RCC 7860 (cell line): ENCODE measurements at regions not wholly inside any gene's neighbourhood (a gene's known extent, or its start where the extent isn't known, plus 50 kb on each side); places are given as distances from the start of the nearest gene placed in this dataset.
A peak's percentile ranks its signal among the peaks of the same experiment; 100 is the strongest.

Source experiments
- DNase-seq: peaks from one replicate; pipeline ENCODE4 v3.0.0-alpha.2; 2015; ENCODE audit warnings: low spot score
- FAIRE-seq: peaks from 2 replicates; lab custom pipeline; 2012; peaks lifted over from hg19 to GRCh38; lab: Jason Lieb, UNC

- no peak for DNase-seq
- no peak for FAIRE-seq
These were observed 232.6 kb upstream of the TPM1 start for GRCh38 chr15:62809968-62810260.

- no peak for DNase-seq
- no peak for FAIRE-seq
These were observed 230.1 kb upstream of the TPM1 start for GRCh38 chr15:62812515-62812835.

- no peak for DNase-seq
- no peak for FAIRE-seq
These were observed 226.0 kb upstream of the TPM1 start for GRCh38 chr15:62816342-62817069.

- no peak for FAIRE-seq
- no peak for DNase-seq
These were observed 223.9 kb upstream of the TPM1 start for GRCh38 chr15:62818691-62819090.

- peak; percentile 97 for FAIRE-seq
- DNase-seq: peak; percentile 79
These were observed 221.0 kb upstream of the TPM1 start for GRCh38 chr15:62821384-62822131.

GRCh38 chr15:62822228-62822627 lies 220.3 kb upstream of the TPM1 start:
- DNase-seq (peak; percentile 10), FAIRE-seq (peak; percentile 15)

GRCh38 chr15:62823561-62823960 lies 219.0 kb upstream of the TPM1 start:
- DNase-seq (peak; percentile 19), FAIRE-seq (no peak)

- DNase-seq (peak; percentile 62), FAIRE-seq (peak; percentile 88)
These were observed 218.2 kb upstream of the TPM1 start for GRCh38 chr15:62824111-62825015.

- no peak for FAIRE-seq
- DNase-seq: no peak
These were observed 217.4 kb upstream of the TPM1 start for GRCh38 chr15:62825191-62825590.

GRCh38 chr15:62826561-62826960 lies 216.0 kb upstream of the TPM1 start:
- no peak for DNase-seq
- no peak for FAIRE-seq

GRCh38 chr15:62828364-62828763 lies 214.2 kb upstream of the TPM1 start:
- DNase-seq (no peak), FAIRE-seq (no peak)

GRCh38 chr15:62832231-62832630 lies 210.3 kb upstream of the TPM1 start:
- DNase-seq (no peak), FAIRE-seq (no peak)

- DNase-seq (no peak), FAIRE-seq (no peak)
These were observed 208.9 kb upstream of the TPM1 start for GRCh38 chr15:62833646-62834045.

GRCh38 chr15:62834686-62835329 lies 207.7 kb upstream of the TPM1 start:
- no peak for DNase-seq
- FAIRE-seq: no peak

GRCh38 chr15:62835351-62835750 lies 207.2 kb upstream of the TPM1 start:
- FAIRE-seq (no peak), DNase-seq (no peak)

GRCh38 chr15:62835762-62836161 lies 206.8 kb upstream of the TPM1 start:
- DNase-seq (no peak), FAIRE-seq (no peak)

- FAIRE-seq (no peak), DNase-seq (peak; percentile 86)
These were observed 201.8 kb upstream of the TPM1 start for GRCh38 chr15:62840526-62841268.

GRCh38 chr15:62841269-62841628 lies 201.3 kb upstream of the TPM1 start:
- DNase-seq (peak; percentile 84), FAIRE-seq (peak; percentile 85)

GRCh38 chr15:62841891-62842559 lies 200.5 kb upstream of the TPM1 start:
- FAIRE-seq: peak; percentile 86
- DNase-seq: peak; percentile 53

GRCh38 chr15:62843311-62843710 lies 199.2 kb upstream of the TPM1 start:
- FAIRE-seq: no peak
- DNase-seq: no peak
